GM12891 (cell line): ENCODE measurements at regions not wholly inside any gene's neighbourhood (a gene's known extent, or its start where the extent isn't known, plus 50 kb on each side); places are given as distances from the start of the nearest gene placed in this dataset.

Experiments used
- POLR2A ChIP-seq: IDR thresholded peaks from 2 replicates; pipeline ENCODE4 v1.6.1; 2011; ENCODE audit warnings: low read depth, low read length, control low read depth
- POLR2AphosphoS5 ChIP-seq: IDR thresholded peaks from 2 replicates; pipeline ENCODE4 v1.6.1; 2011; ENCODE audit warnings: low read depth, low read length, control low read depth
- TAF1 ChIP-seq: IDR thresholded peaks from 2 replicates; pipeline ENCODE4 v1.6.1; 2011; ENCODE audit warnings: low read depth, low read length, control low read depth

- TF ChIP-seq POLR2A (no peak), POLR2AphosphoS5 (no peak), TAF1 (no peak)
Observed at GRCh38 chr22:22384267-22384666, 124.3 kb downstream of the ZNF280B start.
